H1 (cell line): ENCODE measurements at regions not wholly inside any gene's neighbourhood (a gene's known extent, or its start where the extent isn't known, plus 50 kb on each side); places are given as distances from the start of the nearest gene placed in this dataset.
A peak's percentile ranks its signal among the peaks of the same experiment; 100 is the strongest.

Experiments used
- CTCF ChIA-PET: fragments of 300-600 bp; sonication (Branson Sonifier 250); formaldehyde crosslinking; loops from one replicate; lab custom pipeline; 2021; ENCODE audit not compliant: partially characterized antibody; lab: Charles Lee
- POLR2A ChIA-PET: fragments of 300-600 bp; sonication (Branson Sonifier 250); formaldehyde crosslinking; loops from one replicate; lab custom pipeline; 2021; ENCODE audit warnings: inconsistent platforms; ENCODE audit not compliant: partially characterized antibody; lab: Charles Lee
- DNase-seq, 2 experiments: peaks; one replicate each; pipeline versions ENCODE4 v3.0.0 to v3.0.0-alpha.2; 2010 to 2022; ENCODE audit warnings: low spot score in 2 of 2, low read depth in 1 of 2, mixed read lengths in 1 of 2
- FAIRE-seq: peaks from 2 replicates; lab custom pipeline; 2011; peaks lifted over from hg19 to GRCh38; lab: Jason Lieb, UNC
- H2AFZ ChIP-seq: 2 replicates; pipeline ENCODE4 v1.8.1; 2012; ENCODE audit warnings: low read length, inconsistent platforms
- H2AK5ac ChIP-seq: 2 replicates; pipeline ENCODE4 v1.6.1; 2013; ENCODE audit warnings: low read depth, low read length
- H2BK120ac ChIP-seq: replicated peaks from 2 replicates; pipeline ENCODE3; 2013; ENCODE audit warnings: low read depth, low read length, inconsistent platforms
- H2BK12ac ChIP-seq: 2 replicates; pipeline ENCODE4 v1.6.1; 2013; ENCODE audit warnings: low read depth, low read length
- H2BK15ac ChIP-seq: 2 replicates; pipeline ENCODE4 v1.6.1; 2013; ENCODE audit warnings: low read length
- H2BK20ac ChIP-seq: 2 replicates; pipeline ENCODE4 v1.6.1; 2013; ENCODE audit warnings: low read length
- H2BK5ac ChIP-seq: 2 replicates; pipeline ENCODE4 v1.6.1; 2013; ENCODE audit warnings: low read depth, low read length
- H3K14ac ChIP-seq: 2 replicates; pipeline ENCODE4 v1.6.1; 2013; ENCODE audit warnings: inconsistent platforms; ENCODE audit not compliant: insufficient read length
- H3K18ac ChIP-seq: 2 replicates; pipeline ENCODE4 v1.6.1; 2013; ENCODE audit warnings: low read length; ENCODE audit errors: extremely low read depth
- H3K23ac ChIP-seq: 2 replicates; pipeline ENCODE4 v1.6.1; 2013; ENCODE audit warnings: inconsistent platforms; ENCODE audit not compliant: insufficient read length
- H3K23me2 ChIP-seq: 2 replicates; pipeline ENCODE4 v1.6.1; 2013; ENCODE audit warnings: low read depth, low read length
- H3K27ac ChIP-seq: 2 replicates; pipeline ENCODE4 v1.6.1; 2011; ENCODE audit warnings: low read depth, low read length, inconsistent platforms
- H3K27me3 ChIP-seq, 4 experiments: replicated peaks in 1 of 4; 1 replicate in 1 of 4; 2 replicates in 3 of 4; pipeline versions ENCODE4 v1.6.1 to v1.8.1; 2011 to 2013; ENCODE audit warnings: low read length in 3 of 4, mild to moderate bottlenecking in 3 of 4, inconsistent platforms in 2 of 4, mixed read lengths in 2 of 4, moderate library complexity in 1 of 4; ENCODE audit not compliant: control insufficient read depth in 3 of 4, insufficient read depth in 3 of 4; ENCODE audit errors: extremely low read depth in 1 of 4
- H3K36me3 ChIP-seq, 4 experiments: 2 replicates each; pipeline versions ENCODE4 v1.6.1 to v1.8.1; 2011 to 2013; ENCODE audit warnings: mild to moderate bottlenecking in 4 of 4, low read length in 3 of 4, moderate library complexity in 2 of 4, control low read depth in 1 of 4, inconsistent platforms in 1 of 4; ENCODE audit not compliant: insufficient read depth in 4 of 4, control insufficient read depth in 2 of 4
- H3K4ac ChIP-seq: replicated peaks from 2 replicates; pipeline ENCODE3; 2013; ENCODE audit warnings: low read length, low read depth, mixed read lengths, inconsistent platforms; ENCODE audit not compliant: insufficient read length
- H3K4me1 ChIP-seq, 4 experiments: replicated peaks in 1 of 4; 1 replicate in 1 of 4; 2 replicates in 3 of 4; pipeline versions ENCODE4 v1.6.1 to v1.8.1; 2011 to 2013; ENCODE audit warnings: low read length in 3 of 4, inconsistent platforms in 2 of 4, mixed read lengths in 1 of 4; ENCODE audit not compliant: insufficient read depth in 4 of 4, control insufficient read depth in 3 of 4
- H3K4me2 ChIP-seq, 2 experiments: 2 replicates each; pipeline versions ENCODE4 v1.6.1 to v1.8.1; 2011 to 2013; ENCODE audit warnings: low read depth in 2 of 2, low read length in 2 of 2, control low read depth in 1 of 2, inconsistent platforms in 1 of 2, mild to moderate bottlenecking in 1 of 2; ENCODE audit not compliant: insufficient read depth in 1 of 2
- H3K4me3 ChIP-seq, 4 experiments: fragments of 200-600, 300-600 bp in 1 of 4; sonication (generic), shearing (Covaris generic), sonication (Bioruptor Twin) in 1 of 4; 2 replicates each; pipeline versions ENCODE4 v1.5.1 to v1.8.1; 2011 to 2016; ENCODE audit warnings: low read length in 4 of 4, low read depth in 3 of 4, control low read depth in 2 of 4, inconsistent platforms in 2 of 4, mild to moderate bottlenecking in 2 of 4, mixed read lengths in 1 of 4, moderate library complexity in 1 of 4; ENCODE audit not compliant: insufficient read depth in 2 of 4; ENCODE audit errors: extremely low read depth in 1 of 4
- H3K56ac ChIP-seq: replicated peaks from 2 replicates; pipeline ENCODE3; 2013; ENCODE audit warnings: low read depth, mild to moderate bottlenecking, mixed read lengths, low read length, inconsistent platforms; ENCODE audit not compliant: insufficient read length
- H3K79me1 ChIP-seq: 2 replicates; pipeline ENCODE4 v1.6.1; 2013; ENCODE audit warnings: low read depth, low read length, control low read depth
- H3K79me2 ChIP-seq, 2 experiments: 2 replicates each; pipeline versions ENCODE4 v1.6.1 to v1.8.1; 2012 to 2013; ENCODE audit warnings: low read length in 2 of 2, mild to moderate bottlenecking in 2 of 2, inconsistent platforms in 1 of 2; ENCODE audit not compliant: insufficient read depth in 2 of 2, control insufficient read depth in 1 of 2
- H3K9ac ChIP-seq, 4 experiments: replicated peaks in 1 of 4; 1 replicate in 1 of 4; 2 replicates in 3 of 4; pipeline versions ENCODE4 v1.6.1 to v1.8.1; 2011 to 2013; ENCODE audit warnings: low read depth in 3 of 4, low read length in 3 of 4, control low read depth in 2 of 4, mild to moderate bottlenecking in 2 of 4, moderate library complexity in 2 of 4, inconsistent platforms in 1 of 4; ENCODE audit errors: extremely low read depth in 1 of 4
- H3K9me3 ChIP-seq, 2 experiments: 2 replicates each; pipeline versions ENCODE4 v1.6.1 to v1.8.1; 2012 to 2013; ENCODE audit warnings: mild to moderate bottlenecking in 2 of 2, moderate library complexity in 2 of 2, control low read depth in 1 of 2, inconsistent platforms in 1 of 2, low read depth in 1 of 2, low read length in 1 of 2, mixed read lengths in 1 of 2; ENCODE audit not compliant: insufficient read depth in 2 of 2
- H4K20me1 ChIP-seq, 2 experiments: replicated peaks in 1 of 2; 2 replicates each; pipeline versions ENCODE3 to v1.8.1; 2011 to 2013; ENCODE audit warnings: inconsistent platforms in 2 of 2, low read length in 2 of 2, mild to moderate bottlenecking in 1 of 2; ENCODE audit not compliant: insufficient read depth in 2 of 2, control insufficient read depth in 1 of 2
- H4K5ac ChIP-seq: 2 replicates; pipeline ENCODE4 v1.6.1; 2013; ENCODE audit warnings: low read length, low read depth, mixed read lengths, inconsistent platforms; ENCODE audit not compliant: insufficient read length
- H4K8ac ChIP-seq: 2 replicates; pipeline ENCODE4 v1.8.0; 2013; ENCODE audit warnings: mild to moderate bottlenecking, moderate library complexity, low read length, inconsistent platforms; ENCODE audit not compliant: insufficient read depth; ENCODE audit errors: extremely low read depth
- H4K91ac ChIP-seq: replicated peaks from 2 replicates; pipeline ENCODE3; 2013; ENCODE audit warnings: low read length, mixed read lengths, inconsistent platforms; ENCODE audit not compliant: insufficient read length
- GTF2F1 ChIP-seq: IDR thresholded peaks from 2 replicates; pipeline ENCODE4 v1.6.1; 2012; ENCODE audit warnings: low read depth, low read length, improper control_type of control experiment, borderline replicate concordance
- HDAC6 ChIP-seq: IDR thresholded peaks from one replicate; pipeline ENCODE4 v1.7.1; 2012; ENCODE audit warnings: low read depth, mild to moderate bottlenecking, inconsistent platforms, low read length, moderate library complexity
- JUND ChIP-seq: IDR thresholded peaks from 2 replicates; pipeline ENCODE4 v1.6.1; 2011; ENCODE audit warnings: mild to moderate bottlenecking, improper control_type of control experiment, low read length
- KDM5A ChIP-seq: fragments of 200-600 bp; IDR thresholded peaks from 2 replicates; pipeline ENCODE4 v1.7.1; 2012; ENCODE audit warnings: mild to moderate bottlenecking, low read length, inconsistent platforms, mixed read lengths
- NANOG ChIP-seq: IDR thresholded peaks from 2 replicates; pipeline ENCODE4 v1.6.1; 2011; ENCODE audit warnings: low read length, low read depth, mild to moderate bottlenecking, inconsistent platforms; ENCODE audit not compliant: insufficient read depth, poor library complexity, severe bottlenecking
- POLR2AphosphoS5 ChIP-seq: IDR thresholded peaks from 2 replicates; pipeline ENCODE4 v1.6.1; 2011; ENCODE audit warnings: low read depth, low read length
- POU5F1 ChIP-seq: IDR thresholded peaks from 2 replicates; pipeline ENCODE4 v1.6.1; 2011; ENCODE audit warnings: low read depth, mild to moderate bottlenecking, low read length, moderate library complexity
- RAD21 ChIP-seq, 2 experiments: IDR thresholded peaks in 1 of 2; conservative IDR thresholded peaks in 1 of 2; 2 replicates each; pipeline ENCODE4 v1.6.1; 2011; ENCODE audit warnings: low read depth in 2 of 2, low read length in 2 of 2, improper control_type of control experiment in 1 of 2, inconsistent platforms in 1 of 2, mild to moderate bottlenecking in 1 of 2, moderate library complexity in 1 of 2
- RXRA ChIP-seq: IDR thresholded peaks from 2 replicates; pipeline ENCODE4 v1.6.1; 2011; ENCODE audit warnings: low read depth, mild to moderate bottlenecking, low read length, moderate library complexity; ENCODE audit not compliant: insufficient read depth
- SIN3A ChIP-seq, 2 experiments: IDR thresholded peaks in 1 of 2; conservative IDR thresholded peaks in 1 of 2; 2 replicates each; pipeline ENCODE4 v1.6.1; 2011 to 2012; ENCODE audit warnings: low read length in 2 of 2, improper control_type of control experiment in 1 of 2, low read depth in 1 of 2, mild to moderate bottlenecking in 1 of 2
- SP4 ChIP-seq: IDR thresholded peaks from 2 replicates; pipeline ENCODE4 v1.6.1; 2012; ENCODE audit warnings: low read length, inconsistent platforms
- SRF ChIP-seq: IDR thresholded peaks from 2 replicates; pipeline ENCODE4 v1.6.1; 2011; ENCODE audit warnings: mild to moderate bottlenecking, low read depth, low read length, moderate library complexity
- TBP ChIP-seq: IDR thresholded peaks from 2 replicates; pipeline ENCODE4 v1.6.1; 2011; ENCODE audit warnings: low read depth, low read length, improper control_type of control experiment
- WGBS, 2 experiments: shearing (Covaris generic) in 1 of 2; methylation state at CpG; one replicate each; pipeline versions ENCODE4 v1.1.6 to v1.1.7; 2013 to 2015; ENCODE audit warnings: low lambda C conversion rate in 2 of 2, mixed read lengths in 2 of 2, inconsistent platforms in 1 of 2, low coverage in 1 of 2, missing lambda C conversion rate in 1 of 2; ENCODE audit not compliant: insufficient replicate concordance in 2 of 2, insufficient coverage in 1 of 2, insufficient read length in 1 of 2; ENCODE audit errors: extremely low coverage in 1 of 2, missing lambda C conversion rate in 1 of 2; 5-methylcytosine and 5-hydroxymethylcytosine counted together
- TF ChIP-seq, protein P1 (sequence below): IDR thresholded peaks from 2 replicates; pipeline ENCODE4 v1.6.1; 2012; ENCODE audit warnings: inconsistent platforms

DNA sequence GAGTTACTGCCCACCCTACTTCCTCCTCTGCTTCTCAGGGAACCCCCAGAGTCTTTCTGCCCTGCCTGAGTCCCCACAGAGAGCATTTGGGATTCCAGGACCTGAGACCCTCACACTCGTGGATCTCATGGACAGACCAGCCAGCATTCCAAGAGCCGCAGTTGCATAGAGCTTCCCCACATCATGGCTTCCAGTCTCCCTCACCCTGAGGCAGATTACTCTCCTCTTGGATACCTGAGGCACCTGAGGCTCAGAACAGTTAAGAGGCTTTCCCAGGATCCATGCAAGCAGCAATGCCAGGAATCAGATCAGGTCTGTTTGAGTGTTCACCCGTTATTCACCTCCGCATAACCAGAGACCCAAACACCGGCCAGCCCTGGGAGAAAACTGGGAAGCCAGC lies 102.2 kb downstream of the TRIM29 start:
- Histone ChIP-seq H2AK5ac (no peak overlapping the region), H3K36me3 (no peaks in the 10 kb centered on the region), H3K23ac (no peak overlapping the region), H3K4me1 (peaks cover 0 to 6% (median 1%) of the 10 kb centered on the region in 4 experiments; a peak in 4 of 7 replicates), H2BK20ac (no peak overlapping the region), H2BK5ac (no peak overlapping the region), H3K4me3 (no peak overlapping the region), H3K14ac (no peak overlapping the region), H2BK15ac (no peak overlapping the region), H3K23me2 (no peaks in the 10 kb centered on the region), H4K91ac (no peak overlapping the region), H4K20me1 (no peaks in the 10 kb centered on the region), H3K18ac (no peak overlapping the region), H3K79me2 (no peaks in the 10 kb centered on the region), H3K4ac (no peak overlapping the region), H3K27ac (no peak overlapping the region), H2BK12ac (no peak overlapping the region), H2BK120ac (no peak overlapping the region), H3K4me2 (no peak overlapping the region), H3K9ac (no peak overlapping the region), H3K56ac (no peak overlapping the region), H4K8ac (no peak overlapping the region), H4K5ac (no peak overlapping the region), H2AFZ (no peak overlapping the region), H3K9me3 (peaks cover 6 to 8% of the 10 kb centered on the region in 2 experiments; a peak in 3 of 4 replicates), H3K79me1 (no peaks in the 10 kb centered on the region), H3K27me3 (no peaks in the 10 kb centered on the region; a peak in 1 of 7 replicates)
- 88% methylated on average over 5 of the region's 5 CpGs; no CpG with 5 or more reads in 1 of the 2 experiments for WGBS, 2 experiments
- POLR2A ChIA-PET: interaction anchor here (2.6 kb wide), 1 partner anchor 22 kb away, joined by 10 read pairs; no protein-coding TSS in a partner anchor
- no peak for FAIRE-seq
- peak in 1 of 2 experiments; percentile 23 for DNase-seq
- CTCF ChIA-PET: interaction anchor here (0.6 to 1.4 kb wide), 2 partner anchors 24 to 149 kb away, joined by 3 read pairs; no protein-coding TSS in a partner anchor
- TF ChIP-seq POU5F1 (no peak), SRF (no peak), NANOG (no peak), JUND (no peak), SIN3A (conservative IDR thresholded peaks at IDR 0.05 in 1 of 2, IDR thresholded peaks at IDR 0.05 in 1 of 2; ENCODE audit: low read depth in 1 of 2, low read length in 2 of 2) (no peak), SP4 (no peak), RAD21 (IDR thresholded peaks at IDR 0.05 in 1 of 2, conservative IDR thresholded peaks at IDR 0.05 in 1 of 2; ENCODE audit: low read depth in 2 of 2, low read length in 2 of 2) (no peak), POLR2AphosphoS5 (no peak), TBP (no peak), GTF2F1 (no peak), HDAC6 (no peak), KDM5A (no peak), RXRA (no peak)
- TF ChIP-seq, protein P1, sequence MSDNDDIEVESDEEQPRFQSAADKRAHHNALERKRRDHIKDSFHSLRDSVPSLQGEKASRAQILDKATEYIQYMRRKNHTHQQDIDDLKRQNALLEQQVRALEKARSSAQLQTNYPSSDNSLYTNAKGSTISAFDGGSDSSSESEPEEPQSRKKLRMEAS: no peak
